K562 (cell line): ENCODE measurements at regions not wholly inside any gene's neighbourhood (a gene's known extent, or its start where the extent isn't known, plus 50 kb on each side); places are given as distances from the start of the nearest gene placed in this dataset.

ENCODE experiments used
- ATAC-seq: fragments of 200-7000 bp; cut with Tn5 transposase; 3 replicates; pipeline ENCODE4 v1.9.1; 2020; ENCODE audit warnings: moderate library complexity
- BruUV-seq: library from RNA; stranded (reverse); fragments of 400-500 nt; replicated peaks from 2 replicates; lab custom pipeline; 2021; lab: Mats Ljungman, UMichigan
- CTCF ChIA-PET: fragments of 300-600 bp; formaldehyde crosslinking; extraction: SDS; loops from one replicate; lab custom pipeline; 2021; ENCODE audit warnings: low intra/inter-chr PET ratio; lab: Yijun Ruan, JAX
- POLR2A ChIA-PET: fragments of 300-600, 350-650 bp; sonication (Branson Sonifier 250); formaldehyde crosslinking; extraction: SDS; loops from one replicate; lab custom pipeline; 2021; ENCODE audit warnings: antibody characterized with exemption, inconsistent platforms; lab: Yijun Ruan, JAX
- DNase-seq, 4 experiments: peaks; one replicate each; pipeline versions ENCODE4 v3.0.0 to v3.0.0-alpha.2; 2011 to 2018; ENCODE audit warnings: low spot score in 3 of 4, mixed read lengths in 3 of 4; ENCODE audit errors: extremely low read depth in 1 of 4
- FAIRE-seq: peaks from 2 replicates; lab custom pipeline; 2011; peaks lifted over from hg19 to GRCh38; lab: Jason Lieb, UNC
- H2AFZ ChIP-seq: 2 replicates; pipeline ENCODE4 v1.6.0; 2011; ENCODE audit warnings: low read depth, low read length, control low read depth, inconsistent platforms
- H3K27ac ChIP-seq: fragments of 200-600 bp; 3 replicates; pipeline ENCODE4 v1.8.0; 2011; ENCODE audit warnings: low read depth, mild to moderate bottlenecking, control low read depth, inconsistent platforms, low read length, moderate library complexity, mixed read lengths; ENCODE audit errors: extremely low read depth
- H3K27me3 ChIP-seq, 2 experiments: fragments of 300-600 bp in 1 of 2; 2 replicates in 1 of 2; 3 replicates in 1 of 2; pipeline versions ENCODE4 v1.6.0 to v1.8.0; 2011; ENCODE audit warnings: inconsistent platforms in 2 of 2, low read length in 2 of 2, mild to moderate bottlenecking in 1 of 2, mixed read lengths in 1 of 2, moderate library complexity in 1 of 2; ENCODE audit not compliant: control insufficient read depth in 2 of 2, insufficient read depth in 2 of 2
- H3K36me3 ChIP-seq: fragments of 300-600 bp; 3 replicates; pipeline ENCODE4 v1.8.0; 2011; ENCODE audit warnings: mild to moderate bottlenecking, low read length, inconsistent platforms; ENCODE audit not compliant: control insufficient read depth, insufficient read depth
- H3K4me1 ChIP-seq, 2 experiments: fragments of 200-600 bp in 1 of 2; replicated peaks in 1 of 2; 2 replicates in 1 of 2; 3 replicates in 1 of 2; pipeline versions ENCODE4 v1.5.1 to v1.8.0; 2011; ENCODE audit warnings: inconsistent platforms in 2 of 2, low read length in 2 of 2, mild to moderate bottlenecking in 1 of 2, mixed read lengths in 1 of 2, moderate library complexity in 1 of 2; ENCODE audit not compliant: control insufficient read depth in 2 of 2, insufficient read depth in 2 of 2
- H3K4me2 ChIP-seq: 2 replicates; pipeline ENCODE4 v1.6.1; 2011; ENCODE audit warnings: low read length, control low read depth, inconsistent platforms, mixed read lengths; ENCODE audit not compliant: insufficient read depth
- H3K4me3 ChIP-seq: fragments of 200-600 bp; sonication (generic), shearing (Covaris generic); 2 replicates; pipeline ENCODE4 v1.5.1; 2016; ENCODE audit warnings: control low read depth, inconsistent platforms
- H3K79me2 ChIP-seq: fragments of 200-600 bp; 3 replicates; pipeline ENCODE4 v1.8.0; 2011; ENCODE audit warnings: low read length, inconsistent platforms; ENCODE audit not compliant: control insufficient read depth, insufficient read depth
- H3K9ac ChIP-seq, 2 experiments: 2 replicates each; pipeline versions ENCODE4 v1.6.0 to v1.6.1; 2011; ENCODE audit warnings: low read depth in 2 of 2, low read length in 2 of 2, control low read depth in 1 of 2, inconsistent platforms in 1 of 2, mild to moderate bottlenecking in 1 of 2, mixed read lengths in 1 of 2; ENCODE audit not compliant: insufficient read depth in 1 of 2
- H3K9me1 ChIP-seq: one replicate; pipeline ENCODE4 v1.6.0; 2011; ENCODE audit warnings: inconsistent platforms, mild to moderate bottlenecking, low read length, moderate library complexity; ENCODE audit not compliant: control insufficient read depth, insufficient read depth
- H3K9me3 ChIP-seq: replicated peaks from 2 replicates; pipeline ENCODE4 v1.5.1; 2011; ENCODE audit warnings: low read depth, low read length, inconsistent platforms; ENCODE audit not compliant: control insufficient read depth, insufficient read depth
- H4K20me1 ChIP-seq: replicated peaks from 2 replicates; pipeline ENCODE4 v1.6.1; 2011; ENCODE audit warnings: low read length, inconsistent platforms, mixed read lengths; ENCODE audit not compliant: control insufficient read depth, insufficient read depth
- CCNT2 ChIP-seq: IDR thresholded peaks from 2 replicates; pipeline ENCODE4 v1.6.1; 2011; ENCODE audit warnings: borderline replicate concordance, low read depth, mild to moderate bottlenecking, moderate library complexity, mixed read lengths, low read length; ENCODE audit not compliant: insufficient read length; ENCODE audit errors: extremely low read depth
- CUX1 ChIP-seq: fragments of 200-800 bp; sonication (Bioruptor generic); IDR thresholded peaks from 2 replicates; pipeline ENCODE4 v1.6.1; 2016; ENCODE audit warnings: missing genetic modification characterization, missing compliant biosample characterization
- DMBX1 ChIP-seq: fragments of 250-450 bp; sonication (Bioruptor Pico); IDR thresholded peaks from 2 replicates; pipeline ENCODE4 v1.8.0; 2022; ENCODE audit warnings: inconsistent platforms, mild to moderate bottlenecking, moderate library complexity, borderline replicate concordance
- FOXP1 ChIP-seq: sonication (generic); formaldehyde crosslinking; IDR thresholded peaks from 2 replicates; pipeline ENCODE4 v1.8.0; 2022; ENCODE audit warnings: mild to moderate bottlenecking, missing genetic modification reagents
- HDAC6 ChIP-seq: IDR thresholded peaks from 2 replicates; pipeline ENCODE4 v1.6.1; 2012; ENCODE audit warnings: low read depth, mild to moderate bottlenecking, control low read depth, inconsistent platforms, low read length, moderate library complexity
- POLR2G ChIP-seq: fragments of 200-400 bp; formaldehyde crosslinking; IDR thresholded peaks from 2 replicates; pipeline ENCODE4 v1.6.1; 2017; ENCODE audit warnings: low read depth, mild to moderate bottlenecking, antibody characterized with exemption, low read length, moderate library complexity
- RBM34 ChIP-seq: fragments of 200-400 bp; formaldehyde crosslinking; IDR thresholded peaks from 2 replicates; pipeline ENCODE4 v1.6.1; 2018; ENCODE audit warnings: low read length, borderline replicate concordance; ENCODE audit not compliant: insufficient read depth
- SFPQ ChIP-seq: fragments of 200-400 bp; formaldehyde crosslinking; IDR thresholded peaks from 2 replicates; pipeline ENCODE4 v1.6.1; 2017; ENCODE audit warnings: mild to moderate bottlenecking, low read depth, low read length, moderate library complexity
- TCFL5 ChIP-seq: fragments of 250-450 bp; sonication (Bioruptor Pico); conservative IDR thresholded peaks from 2 replicates; pipeline ENCODE4 v1.6.1; 2021; ENCODE audit warnings: mild to moderate bottlenecking, moderate library complexity, matching md5 sums
- U2AF1 ChIP-seq: fragments of 200-400 bp; formaldehyde crosslinking; optimal IDR thresholded peaks from 2 replicates; pipeline ENCODE3; 2017; ENCODE audit warnings: mild to moderate bottlenecking, low read depth, low read length, moderate library complexity
- ZNF134 ChIP-seq: fragments of 250-450 bp; sonication (Bioruptor Pico); conservative IDR thresholded peaks from 2 replicates; pipeline ENCODE4 v1.4.0; 2020
- ZNF592 ChIP-seq: fragments of 450-650 bp; IDR thresholded peaks from 2 replicates; pipeline ENCODE4 v1.6.1; 2017; ENCODE audit warnings: antibody characterized with exemption, mild to moderate bottlenecking
- in situ Hi-C: fragments of 300-500 bp; cut with MboI; formaldehyde crosslinking; loops from 4 replicates; pipeline ENCODE4 v1.15.0; 2018; ENCODE audit warnings: inconsistent platforms, mixed read lengths
- intact Hi-C: fragments of 100-400 bp; cut with micrococcal nuclease; formaldehyde crosslinking; loops from 2 replicates; pipeline ENCODE4 v1.14.2; 2022

- BruUV-seq = no TSS peak
- H3K4me3 ChIP-seq = no peak overlapping the region
- H3K9ac ChIP-seq = no peak overlapping the region
- no peak overlapping the region for H3K4me2 ChIP-seq
- in situ Hi-C loops (no loop called here), intact Hi-C loops (no loop called here)
- no peak overlapping the region for H3K27ac ChIP-seq
- CTCF ChIA-PET = no interaction called here
- FAIRE-seq (no peak), DNase-seq (no peak), ATAC-seq (no peak)
- H4K20me1 ChIP-seq = no peaks in the 10 kb centered on the region
- H3K9me3 ChIP-seq = no peaks in the 10 kb centered on the region
- H3K4me1 ChIP-seq = no peaks in the 10 kb centered on the region
- POLR2A ChIA-PET = no interaction called here
- H3K36me3 ChIP-seq = no peaks in the 10 kb centered on the region
- H3K9me1 ChIP-seq = no peaks in the 10 kb centered on the region
- no peaks in the 10 kb centered on the region for H3K27me3 ChIP-seq
- H3K79me2 ChIP-seq = no peaks in the 10 kb centered on the region
- H2AFZ ChIP-seq = no peak overlapping the region
- TF ChIP-seq TCFL5 (no peak), FOXP1 (CRISPR knock-in tag) (no peak), DMBX1 (CRISPR knock-in tag) (no peak), HDAC6 (no peak), SFPQ (no peak), ZNF134 (CRISPR knock-in tag) (no peak), U2AF1 (no peak), CCNT2 (no peak), POLR2G (no peak), CUX1 (CRISPR knock-in tag) (no peak), RBM34 (no peak), ZNF592 (no peak)
Measured at GRCh38 chr4:96739101-96739500, 899.2 kb downstream of the PDHA2 start.
